ENCODE measurements at regions not wholly inside any gene's neighbourhood (a gene's known extent, or its start where the extent isn't known, plus 50 kb on each side); places are given as distances from the start of the nearest gene placed in this dataset.
A peak's percentile ranks its signal among the peaks of the same experiment; 100 is the strongest.

- intact Hi-C loops (cut with micrococcal nuclease): loop anchor here (5.0 kb wide), 2 partner anchors 963 to 1108 kb away; no protein-coding TSS in a partner anchor
- Histone ChIP-seq H3K4me3 (ENCODE audit: control extremely low read depth in 1 of 5, extremely low read depth in 1 of 5, insufficient read depth in 1 of 5, low read depth in 2 of 5, low read length in 4 of 5) (no peak overlapping the region), H3K27ac (ENCODE audit: low read length in 2 of 2) (no peak overlapping the region), H3K9me3 (ENCODE audit: control extremely low read depth in 1 of 3, control insufficient read depth in 2 of 3, insufficient read depth in 1 of 3, low read length in 2 of 3) (no peaks in the 10 kb centered on the region), H3K4me1 (ENCODE audit: control insufficient read depth in 2 of 2, insufficient read depth in 2 of 2, low read length in 2 of 2) (no peaks in the 10 kb centered on the region), H3K9ac (ENCODE audit: low read length) (no peak overlapping the region), H3K79me2 (ENCODE audit: control insufficient read depth, insufficient read depth, low read length) (no peaks in the 10 kb centered on the region), H3K36me3 (replicated peaks in 1 of 2; ENCODE audit: control extremely low read depth in 1 of 2, control insufficient read depth in 1 of 2, extremely low read depth in 1 of 2, insufficient read depth in 2 of 2, low read length in 1 of 2) (no peaks in the 10 kb centered on the region), H3K27me3 (replicated peaks in 1 of 4; ENCODE audit: control extremely low read depth in 1 of 4, control insufficient read depth in 3 of 4, insufficient read depth in 4 of 4, low read length in 3 of 4) (no peaks in the 10 kb centered on the region), H4K20me1 (ENCODE audit: control insufficient read depth, insufficient read depth, low read length, poor library complexity, severe bottlenecking) (no peaks in the 10 kb centered on the region), H2AFZ (ENCODE audit: insufficient read depth, low read depth, low read length, poor library complexity, severe bottlenecking) (no peak overlapping the region), H3K4me2 (replicated peaks; ENCODE audit: low read depth, low read length, poor library complexity, severe bottlenecking) (no peak overlapping the region)
- CTCF ChIA-PET: no interaction called here
- ATAC-seq (ENCODE audit: low read depth): peak; percentile 24
- POLR2A ChIA-PET: no interaction called here
- Mint-ChIP-seq H3K27ac (no peak overlapping the region), H3K9me3 (ENCODE audit: insufficient read depth) (no peaks in the 10 kb centered on the region), H3K27me3 (peaks cover 3% of the 10 kb centered on the region), H3K4me3 (no peak overlapping the region), H3K4me1 (peaks cover 2% of the 10 kb centered on the region)
- peak; percentile 10 for DNase-seq
- TF ChIP-seq CTCF (IDR thresholded peaks at IDR 0.05) (no peak), EZH2 (IDR thresholded peaks at IDR 0.05; ENCODE audit: borderline replicate concordance, insufficient read depth, low read depth, low read length, poor library complexity, severe bottlenecking) (no peak)
- WGBS (ENCODE audit: insufficient coverage): 83% methylated on average over 1 of the region's 2 CpGs
Measured at GRCh38 chr2:58870704-58871103, 629.6 kb upstream of the FANCL start.

DNA sequence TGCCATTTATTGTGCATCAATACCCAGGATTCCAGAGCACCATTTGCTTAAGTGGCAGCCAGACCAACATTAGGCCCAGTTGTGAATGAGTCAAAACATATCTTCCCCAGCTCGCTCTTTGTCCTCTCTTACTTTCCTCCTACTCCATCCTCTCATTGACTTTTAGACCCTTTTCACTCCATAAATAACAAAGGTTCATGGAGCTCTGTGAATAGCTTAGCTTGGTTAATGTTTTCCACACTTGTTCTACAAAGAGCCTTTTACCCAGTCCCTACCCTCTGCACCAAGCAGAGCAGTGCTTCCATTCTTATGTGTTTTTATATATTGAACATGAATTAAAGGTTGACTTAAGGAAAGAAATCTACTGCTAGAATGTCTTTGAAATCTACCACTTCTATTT is 625.8 kb upstream of the FANCL start:
- H3K4me1 ChIP-seq (ENCODE audit: control insufficient read depth in 2 of 2, insufficient read depth in 2 of 2, low read length in 2 of 2): no peaks in the 10 kb centered on the region
- no peak overlapping the region for H3K27ac Mint-ChIP-seq
- no peak overlapping the region for H3K4me2 ChIP-seq (replicated peaks; ENCODE audit: low read depth, low read length, poor library complexity, severe bottlenecking)
- no peaks in the 10 kb centered on the region for H3K79me2 ChIP-seq (ENCODE audit: control insufficient read depth, insufficient read depth, low read length)
- H2AFZ ChIP-seq (ENCODE audit: insufficient read depth, low read depth, low read length, poor library complexity, severe bottlenecking): no peak overlapping the region
- no peak overlapping the region for H3K4me3 ChIP-seq (ENCODE audit: control extremely low read depth in 1 of 5, extremely low read depth in 1 of 5, insufficient read depth in 1 of 5, low read depth in 2 of 5, low read length in 4 of 5)
- no peaks in the 10 kb centered on the region for H3K36me3 ChIP-seq (replicated peaks in 1 of 2; ENCODE audit: control extremely low read depth in 1 of 2, control insufficient read depth in 1 of 2, extremely low read depth in 1 of 2, insufficient read depth in 2 of 2, low read length in 1 of 2)
- H3K27me3 Mint-ChIP-seq: no peaks in the 10 kb centered on the region
- H3K9me3 ChIP-seq (ENCODE audit: control extremely low read depth in 1 of 3, control insufficient read depth in 2 of 3, insufficient read depth in 1 of 3, low read length in 2 of 3): no peaks in the 10 kb centered on the region
- H4K20me1 ChIP-seq (ENCODE audit: control insufficient read depth, insufficient read depth, low read length, poor library complexity, severe bottlenecking): no peaks in the 10 kb centered on the region
- no peak for ATAC-seq (ENCODE audit: low read depth)
- H3K9me3 Mint-ChIP-seq (ENCODE audit: insufficient read depth): no peaks in the 10 kb centered on the region
- no peak overlapping the region for H3K4me3 Mint-ChIP-seq
- no CpG with 5 or more reads among the region's 1 CpG for WGBS (ENCODE audit: insufficient coverage)
- ChIA-PET POLR2A (no interaction called here), CTCF (no interaction called here)
- DNase-seq: no peak
- TF ChIP-seq CTCF (IDR thresholded peaks at IDR 0.05) (no peak), EZH2 (IDR thresholded peaks at IDR 0.05; ENCODE audit: borderline replicate concordance, insufficient read depth, low read depth, low read length, poor library complexity, severe bottlenecking) (no peak)
- intact Hi-C loops (cut with micrococcal nuclease): no loop called here
- no peak overlapping the region for H3K27ac ChIP-seq (ENCODE audit: low read length in 2 of 2)
- H3K27me3 ChIP-seq (replicated peaks in 1 of 4; ENCODE audit: control extremely low read depth in 1 of 4, control insufficient read depth in 3 of 4, insufficient read depth in 4 of 4, low read length in 3 of 4): no peaks in the 10 kb centered on the region
- no peak overlapping the region for H3K9ac ChIP-seq (ENCODE audit: low read length)
- peaks cover 8% of the 10 kb centered on the region for H3K4me1 Mint-ChIP-seq
